ENCODE measurements at regions not wholly inside any gene's neighbourhood (a gene's known extent, or its start where the extent isn't known, plus 50 kb on each side); places are given as distances from the start of the nearest gene placed in this dataset.

DNA sequence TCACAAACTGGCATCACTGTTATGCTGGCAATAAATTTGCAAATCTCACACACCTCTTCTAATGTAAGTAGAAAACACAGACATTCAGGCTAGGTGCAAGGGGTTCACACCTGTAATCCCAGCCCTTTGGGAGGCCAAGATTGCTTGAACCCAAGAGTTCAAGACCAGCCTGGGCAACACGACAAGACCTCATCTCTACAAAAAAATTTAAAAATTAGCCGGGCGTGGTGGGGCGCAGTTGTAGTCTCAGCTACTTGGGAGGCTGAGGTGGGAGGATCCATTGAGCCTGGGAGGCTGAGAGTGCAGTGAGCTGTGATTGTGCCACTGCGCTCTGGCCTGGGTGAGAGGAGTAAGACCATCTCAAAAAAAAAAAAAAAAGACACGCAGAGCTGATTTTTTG, 83.1 kb upstream of the ENPP6 start:
- Histone ChIP-seq H3K27me3 (no peaks in the 10 kb centered on the region), H3K4me3 (no peak overlapping the region), H3K4me1 (no peaks in the 10 kb centered on the region), H3K36me3 (no peaks in the 10 kb centered on the region), H3K9me3 (no peaks in the 10 kb centered on the region), H3K27ac (no peak overlapping the region)
- DNase-seq, result no peak
- intact Hi-C loops (cut with DNase I; ENCODE audit: low total_unique reads), result no loop called here
- WGBS, 5 donors, result 98 to 99% (median 98%) methylated on average over 6 of the region's 6 CpGs
- TF ChIP-seq EP300 (IDR thresholded peaks at IDR 0.05) (no peak), POLR2A (IDR thresholded peaks at IDR 0.05) (no peak), POLR2AphosphoS5 (IDR thresholded peaks at IDR 0.05) (no peak)
- TF ChIP-seq, protein P1, sequence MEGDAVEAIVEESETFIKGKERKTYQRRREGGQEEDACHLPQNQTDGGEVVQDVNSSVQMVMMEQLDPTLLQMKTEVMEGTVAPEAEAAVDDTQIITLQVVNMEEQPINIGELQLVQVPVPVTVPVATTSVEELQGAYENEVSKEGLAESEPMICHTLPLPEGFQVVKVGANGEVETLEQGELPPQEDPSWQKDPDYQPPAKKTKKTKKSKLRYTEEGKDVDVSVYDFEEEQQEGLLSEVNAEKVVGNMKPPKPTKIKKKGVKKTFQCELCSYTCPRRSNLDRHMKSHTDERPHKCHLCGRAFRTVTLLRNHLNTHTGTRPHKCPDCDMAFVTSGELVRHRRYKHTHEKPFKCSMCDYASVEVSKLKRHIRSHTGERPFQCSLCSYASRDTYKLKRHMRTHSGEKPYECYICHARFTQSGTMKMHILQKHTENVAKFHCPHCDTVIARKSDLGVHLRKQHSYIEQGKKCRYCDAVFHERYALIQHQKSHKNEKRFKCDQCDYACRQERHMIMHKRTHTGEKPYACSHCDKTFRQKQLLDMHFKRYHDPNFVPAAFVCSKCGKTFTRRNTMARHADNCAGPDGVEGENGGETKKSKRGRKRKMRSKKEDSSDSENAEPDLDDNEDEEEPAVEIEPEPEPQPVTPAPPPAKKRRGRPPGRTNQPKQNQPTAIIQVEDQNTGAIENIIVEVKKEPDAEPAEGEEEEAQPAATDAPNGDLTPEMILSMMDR (IDR thresholded peaks at IDR 0.05), result no peak

DNA sequence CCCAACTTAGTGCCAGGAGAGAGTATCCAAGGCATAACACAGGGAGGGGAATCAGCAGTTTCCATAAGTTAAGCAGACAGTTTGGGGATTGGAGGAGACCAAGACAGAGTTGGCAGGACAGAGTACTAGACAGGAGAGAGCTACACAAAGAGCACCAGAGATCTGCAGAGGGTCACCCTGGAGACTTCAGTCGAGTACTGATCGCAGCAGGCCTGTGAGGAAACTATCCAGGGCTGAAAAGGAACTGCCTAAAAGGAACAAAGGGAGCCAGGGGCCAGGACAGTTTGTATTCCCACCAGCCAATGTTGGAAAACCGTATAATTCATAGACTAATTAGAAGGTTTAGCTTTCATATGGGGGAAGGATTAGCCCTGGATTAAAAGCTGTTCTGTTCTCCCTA, 80.6 kb upstream of the ENPP6 start:
- peaks cover 0 to 11% (median 5%) of the 10 kb centered on the region in 4 donors for H3K4me1 ChIP-seq
- H3K4me3 ChIP-seq, result no peak overlapping the region
- no peak overlapping the region for H3K27ac ChIP-seq
- 69 to 84% (median 78%) methylated on average over 3 of the region's 3 CpGs for WGBS, 5 donors
- H3K36me3 ChIP-seq, result no peaks in the 10 kb centered on the region
- TF ChIP-seq POLR2AphosphoS5 (IDR thresholded peaks at IDR 0.05) (no peak), EP300 (IDR thresholded peaks at IDR 0.05) (no peak), POLR2A (IDR thresholded peaks at IDR 0.05) (no peak)
- TF ChIP-seq, protein P1 (IDR thresholded peaks at IDR 0.05), result no peak
- H3K27me3 ChIP-seq, result no peaks in the 10 kb centered on the region
- peaks cover 0 to 3% (median 0%) of the 10 kb centered on the region in 4 donors for H3K9me3 ChIP-seq
- DNase-seq, result no peak
- intact Hi-C loops (cut with DNase I; ENCODE audit: low total_unique reads), result no loop called here

DNA sequence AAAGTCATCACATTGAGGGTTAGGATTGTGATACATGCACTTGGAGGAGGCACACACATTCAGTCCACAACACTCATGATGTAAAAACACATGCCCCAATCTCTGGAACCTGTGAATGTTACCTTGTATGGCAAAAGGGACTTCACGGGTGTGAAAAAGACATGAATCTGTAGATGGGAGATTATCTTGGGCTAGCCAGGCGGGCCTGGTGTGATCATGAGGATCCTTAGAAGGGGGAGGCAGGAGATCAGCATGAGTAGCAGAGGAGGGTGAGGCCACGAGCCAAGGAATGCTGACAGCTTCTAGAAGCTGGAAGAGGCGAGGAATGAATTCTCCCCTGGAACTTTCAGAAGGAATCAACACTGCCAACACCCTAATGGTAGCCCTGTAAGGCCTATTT, 77.5 kb upstream of the ENPP6 start:
- 92 to 98% (median 97%) methylated on average over 4 of the region's 4 CpGs for WGBS, 5 donors
- Histone ChIP-seq H3K9me3 (peaks cover 0 to 3% (median 0%) of the 10 kb centered on the region in 4 donors), H3K27me3 (no peaks in the 10 kb centered on the region), H3K36me3 (no peaks in the 10 kb centered on the region), H3K27ac (no peak overlapping the region), H3K4me3 (no peak overlapping the region), H3K4me1 (peaks cover 5 to 15% (median 10%) of the 10 kb centered on the region in 4 donors)
- TF ChIP-seq, protein P1 (IDR thresholded peaks at IDR 0.05), result no peak
- TF ChIP-seq POLR2A (IDR thresholded peaks at IDR 0.05) (no peak), EP300 (IDR thresholded peaks at IDR 0.05) (no peak), POLR2AphosphoS5 (IDR thresholded peaks at IDR 0.05) (no peak)
- intact Hi-C loops (cut with DNase I; ENCODE audit: low total_unique reads), result no loop called here
- DNase-seq, result no peak

DNA sequence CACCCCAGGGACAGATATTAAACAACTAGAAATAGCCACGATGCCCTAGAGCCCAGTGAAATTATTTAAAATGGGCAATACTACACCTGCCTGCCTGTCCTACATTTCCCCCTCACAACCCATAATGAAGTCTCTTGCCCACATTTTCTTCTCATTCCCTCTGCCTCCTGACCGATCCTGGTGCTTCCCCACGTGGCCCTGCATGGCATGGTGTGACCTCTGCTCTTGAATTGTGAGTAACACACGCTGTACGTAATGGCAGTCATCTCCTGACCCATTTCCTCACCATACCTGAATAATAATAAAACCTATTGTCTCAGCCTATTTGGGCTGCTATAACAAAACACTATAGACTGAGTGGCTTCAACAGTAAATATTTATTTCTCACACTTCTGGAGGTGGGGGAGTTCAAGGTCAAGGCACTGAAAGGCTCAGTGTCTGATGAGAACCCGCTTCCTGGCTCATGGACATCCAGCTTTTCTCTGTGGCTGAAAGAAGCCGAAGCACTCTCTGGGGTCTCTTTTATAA, 77.0 kb upstream of the ENPP6 start:
- H3K9me3 ChIP-seq, result peaks cover 0 to 3% (median 0%) of the 10 kb centered on the region in 4 donors
- H3K36me3 ChIP-seq, result no peaks in the 10 kb centered on the region
- TF ChIP-seq, protein P1 (IDR thresholded peaks at IDR 0.05), result no peak
- TF ChIP-seq EP300 (IDR thresholded peaks at IDR 0.05) (no peak), POLR2AphosphoS5 (IDR thresholded peaks at IDR 0.05) (no peak)
- no peaks in the 10 kb centered on the region for H3K27me3 ChIP-seq
- intact Hi-C loops (cut with DNase I; ENCODE audit: low total_unique reads), result no loop called here
- peak overlapping the region in 1 of 5 donors; percentile 20 for H3K27ac ChIP-seq
- no peak overlapping the region for H3K4me3 ChIP-seq
- WGBS, 5 donors, result 83 to 86% (median 85%) methylated on average over 7 of the region's 7 CpGs
- H3K4me1 ChIP-seq, result peaks cover 5 to 15% (median 10%) of the 10 kb centered on the region in 4 donors
- DNase-seq, result no peak
